ENCODE measurements at regions not wholly inside any gene's neighbourhood (a gene's known extent, or its start where the extent isn't known, plus 50 kb on each side); places are given as distances from the start of the nearest gene placed in this dataset.

- H3K27ac Mint-ChIP-seq = no peak overlapping the region; a peak in 1 of 7 replicates
These were observed 93.8 kb upstream of the C1QTNF9B start for GRCh38 chr13:23991119-23991518.

More at GRCh38 chr13:23991119-23991518, 93.8 kb upstream of the C1QTNF9B start:
- Histone ChIP-seq H3K9me3 (ENCODE audit: control insufficient read depth, low read depth, low read length) (no peaks in the 10 kb centered on the region), H2BK5ac (ENCODE audit: insufficient read length, low read length) (no peak overlapping the region), H3K23ac (ENCODE audit: insufficient read length, low read depth, low read length) (no peak overlapping the region), H4K20me1 (ENCODE audit: control insufficient read depth, insufficient read depth, insufficient read length) (no peaks in the 10 kb centered on the region), H2BK20ac (ENCODE audit: low read depth, low read length, poor library complexity, severe bottlenecking) (no peak overlapping the region), H3K27me3 (ENCODE audit: insufficient read depth, low read length) (no peaks in the 10 kb centered on the region), H2AK5ac (ENCODE audit: insufficient read length, low read length) (no peak overlapping the region), H3K79me1 (ENCODE audit: insufficient read depth, low read depth, low read length, poor library complexity, severe bottlenecking) (no peaks in the 10 kb centered on the region), H3K14ac (ENCODE audit: insufficient read depth, low read length) (no peak overlapping the region; the same call in 1 of the 2 replicates), H2BK120ac (ENCODE audit: low read depth, low read length, poor library complexity, severe bottlenecking) (no peak overlapping the region), H3K18ac (ENCODE audit: insufficient read length, low read depth, low read length) (no peak overlapping the region), H4K8ac (replicated peaks; ENCODE audit: insufficient read length, low read depth, low read length) (no peak overlapping the region), H2BK12ac (ENCODE audit: insufficient read length, low read depth, low read length) (no peak overlapping the region), H4K91ac (ENCODE audit: insufficient read length, low read depth, low read length) (no peak overlapping the region), H3K4me1 (ENCODE audit: insufficient read depth, low read length) (peaks cover 3% of the 10 kb centered on the region; the same call in 1 of the 2 replicates), H3K23me2 (ENCODE audit: insufficient read length, low read depth, low read length, poor library complexity, severe bottlenecking) (no peaks in the 10 kb centered on the region), H3T11ph (ENCODE audit: low read length) (no peak overlapping the region), H3K4me2 (ENCODE audit: insufficient read depth, insufficient read length, low read length) (no peak overlapping the region), H3K27ac (ENCODE audit: insufficient read length, low read depth, low read length) (no peak overlapping the region), H4K5ac (ENCODE audit: insufficient read length, low read depth, low read length) (no peak overlapping the region), H2BK15ac (ENCODE audit: low read depth, low read length) (no peak overlapping the region), H3K9ac (ENCODE audit: extremely low read depth, insufficient read length, low read length) (no peak overlapping the region), H3K4ac (ENCODE audit: low read depth, low read length) (no peak overlapping the region), H3K56ac (ENCODE audit: insufficient read length, low read depth, low read length) (no peak overlapping the region), H2AFZ (ENCODE audit: low read length) (no peak overlapping the region), H3K79me2 (ENCODE audit: insufficient read depth, low read length) (no peaks in the 10 kb centered on the region)
- no CpG with 5 or more reads among the region's 3 CpGs for WGBS (ENCODE audit: extremely low coverage, insufficient read length, low lambda C conversion rate)
- no peak for DNase-seq
- TF ChIP-seq, protein P1, sequence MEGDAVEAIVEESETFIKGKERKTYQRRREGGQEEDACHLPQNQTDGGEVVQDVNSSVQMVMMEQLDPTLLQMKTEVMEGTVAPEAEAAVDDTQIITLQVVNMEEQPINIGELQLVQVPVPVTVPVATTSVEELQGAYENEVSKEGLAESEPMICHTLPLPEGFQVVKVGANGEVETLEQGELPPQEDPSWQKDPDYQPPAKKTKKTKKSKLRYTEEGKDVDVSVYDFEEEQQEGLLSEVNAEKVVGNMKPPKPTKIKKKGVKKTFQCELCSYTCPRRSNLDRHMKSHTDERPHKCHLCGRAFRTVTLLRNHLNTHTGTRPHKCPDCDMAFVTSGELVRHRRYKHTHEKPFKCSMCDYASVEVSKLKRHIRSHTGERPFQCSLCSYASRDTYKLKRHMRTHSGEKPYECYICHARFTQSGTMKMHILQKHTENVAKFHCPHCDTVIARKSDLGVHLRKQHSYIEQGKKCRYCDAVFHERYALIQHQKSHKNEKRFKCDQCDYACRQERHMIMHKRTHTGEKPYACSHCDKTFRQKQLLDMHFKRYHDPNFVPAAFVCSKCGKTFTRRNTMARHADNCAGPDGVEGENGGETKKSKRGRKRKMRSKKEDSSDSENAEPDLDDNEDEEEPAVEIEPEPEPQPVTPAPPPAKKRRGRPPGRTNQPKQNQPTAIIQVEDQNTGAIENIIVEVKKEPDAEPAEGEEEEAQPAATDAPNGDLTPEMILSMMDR (conservative IDR thresholded peaks at IDR 0.05) = no peak
- H3K27me3 Mint-ChIP-seq (ENCODE audit: low read depth) = peaks cover 8% of the 10 kb centered on the region
- H3K36me3 Mint-ChIP-seq (ENCODE audit: insufficient read depth in 1 of 3, low read depth in 3 of 3) = peaks cover 0 to 3% (median 0%) of the 10 kb centered on the region in 3 experiments; a peak in 3 of 7 replicates
- H3K9me3 Mint-ChIP-seq = peaks cover 2% of the 10 kb centered on the region in 2 experiments; a peak in 2 of 5 replicates
- H3K4me3 Mint-ChIP-seq = no peak overlapping the region
- H3K4me1 Mint-ChIP-seq = peaks cover 7 to 11% of the 10 kb centered on the region in 2 experiments
